ENCODE measurements at regions not wholly inside any gene's neighbourhood (a gene's known extent, or its start where the extent isn't known, plus 50 kb on each side); places are given as distances from the start of the nearest gene placed in this dataset.
A peak's percentile ranks its signal among the peaks of the same experiment; 100 is the strongest.

GRCh38 chr3:84073664-84074063 lies 885.1 kb upstream of the CADM2 start:
- H3K27me3 ChIP-seq (replicated peaks; ENCODE audit: insufficient read depth, low read length), result no peaks in the 10 kb centered on the region
- no peak overlapping the region for H2AFZ ChIP-seq (ENCODE audit: low read length)
- H3K36me3 ChIP-seq (replicated peaks; ENCODE audit: insufficient read depth, low read length), result no peaks in the 10 kb centered on the region
- no peak overlapping the region for H3K9ac ChIP-seq (ENCODE audit: low read length)
- H3F3A ChIP-seq (ENCODE audit: insufficient read depth, low read length), result no peaks in the 10 kb centered on the region
- no peak for TF ChIP-seq EZH2phosphoT487 (IDR thresholded peaks at IDR 0.05; ENCODE audit: low read length)
- no peak for TF ChIP-seq EZH2 (optimal IDR thresholded peaks at IDR 0.05; ENCODE audit: low read depth, low read length)
- TF ChIP-seq, protein P1, sequence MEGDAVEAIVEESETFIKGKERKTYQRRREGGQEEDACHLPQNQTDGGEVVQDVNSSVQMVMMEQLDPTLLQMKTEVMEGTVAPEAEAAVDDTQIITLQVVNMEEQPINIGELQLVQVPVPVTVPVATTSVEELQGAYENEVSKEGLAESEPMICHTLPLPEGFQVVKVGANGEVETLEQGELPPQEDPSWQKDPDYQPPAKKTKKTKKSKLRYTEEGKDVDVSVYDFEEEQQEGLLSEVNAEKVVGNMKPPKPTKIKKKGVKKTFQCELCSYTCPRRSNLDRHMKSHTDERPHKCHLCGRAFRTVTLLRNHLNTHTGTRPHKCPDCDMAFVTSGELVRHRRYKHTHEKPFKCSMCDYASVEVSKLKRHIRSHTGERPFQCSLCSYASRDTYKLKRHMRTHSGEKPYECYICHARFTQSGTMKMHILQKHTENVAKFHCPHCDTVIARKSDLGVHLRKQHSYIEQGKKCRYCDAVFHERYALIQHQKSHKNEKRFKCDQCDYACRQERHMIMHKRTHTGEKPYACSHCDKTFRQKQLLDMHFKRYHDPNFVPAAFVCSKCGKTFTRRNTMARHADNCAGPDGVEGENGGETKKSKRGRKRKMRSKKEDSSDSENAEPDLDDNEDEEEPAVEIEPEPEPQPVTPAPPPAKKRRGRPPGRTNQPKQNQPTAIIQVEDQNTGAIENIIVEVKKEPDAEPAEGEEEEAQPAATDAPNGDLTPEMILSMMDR (IDR thresholded peaks at IDR 0.05; ENCODE audit: low read length), result no peak
- DNase-seq, result no peak
- H3K9me3 ChIP-seq (replicated peaks; ENCODE audit: insufficient read depth, low read length), result no peaks in the 10 kb centered on the region
- H3K9me2 ChIP-seq (replicated peaks; ENCODE audit: insufficient read depth, low read length), result no peaks in the 10 kb centered on the region
- no peaks in the 10 kb centered on the region for H4K20me1 ChIP-seq (ENCODE audit: insufficient read depth, low read length)
- H3K27ac ChIP-seq (ENCODE audit: low read length), result no peak overlapping the region
- no peak overlapping the region for H3K4me3 ChIP-seq (ENCODE audit: low read length)
- no peak overlapping the region for H3K4me2 ChIP-seq (ENCODE audit: low read depth, low read length)
- no peaks in the 10 kb centered on the region for H3K79me2 ChIP-seq (ENCODE audit: low read length)
- no peaks in the 10 kb centered on the region for H3K4me1 ChIP-seq (ENCODE audit: low read length)

DNA sequence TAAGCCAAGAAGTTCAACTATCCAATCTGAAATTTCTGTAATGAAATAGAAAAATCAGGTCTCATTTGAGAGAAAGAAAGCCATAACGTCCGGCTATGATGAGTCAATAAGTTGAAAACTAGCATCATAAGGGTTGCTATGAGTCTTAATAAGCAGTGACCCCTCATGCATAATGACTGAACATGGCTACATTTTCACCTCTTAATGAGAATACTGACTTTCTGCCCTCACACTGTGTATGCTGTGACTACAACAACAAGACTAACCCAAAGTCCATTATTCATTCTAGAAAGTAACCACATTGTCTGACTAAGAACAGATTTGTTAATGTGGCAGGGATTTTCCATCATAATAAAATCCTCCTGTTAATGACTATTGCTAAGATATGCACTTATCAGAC lies 884.0 kb upstream of the CADM2 start:
- no peak for DNase-seq
- TF ChIP-seq EZH2phosphoT487 (IDR thresholded peaks at IDR 0.05; ENCODE audit: low read length), result no peak
- TF ChIP-seq, protein P1 (IDR thresholded peaks at IDR 0.05; ENCODE audit: low read length), result no peak
- no peak for TF ChIP-seq EZH2 (optimal IDR thresholded peaks at IDR 0.05; ENCODE audit: low read depth, low read length)
- Histone ChIP-seq H3K4me3 (ENCODE audit: low read length) (no peak overlapping the region), H3F3A (ENCODE audit: insufficient read depth, low read length) (no peaks in the 10 kb centered on the region), H3K36me3 (replicated peaks; ENCODE audit: insufficient read depth, low read length) (no peaks in the 10 kb centered on the region), H2AFZ (ENCODE audit: low read length) (no peak overlapping the region), H4K20me1 (ENCODE audit: insufficient read depth, low read length) (no peaks in the 10 kb centered on the region), H3K9me2 (replicated peaks; ENCODE audit: insufficient read depth, low read length) (no peaks in the 10 kb centered on the region), H3K79me2 (ENCODE audit: low read length) (no peaks in the 10 kb centered on the region), H3K27me3 (replicated peaks; ENCODE audit: insufficient read depth, low read length) (no peaks in the 10 kb centered on the region), H3K9ac (ENCODE audit: low read length) (no peak overlapping the region), H3K9me3 (replicated peaks; ENCODE audit: insufficient read depth, low read length) (no peaks in the 10 kb centered on the region), H3K4me1 (ENCODE audit: low read length) (no peaks in the 10 kb centered on the region), H3K4me2 (ENCODE audit: low read depth, low read length) (no peak overlapping the region), H3K27ac (ENCODE audit: low read length) (no peak overlapping the region)

DNA sequence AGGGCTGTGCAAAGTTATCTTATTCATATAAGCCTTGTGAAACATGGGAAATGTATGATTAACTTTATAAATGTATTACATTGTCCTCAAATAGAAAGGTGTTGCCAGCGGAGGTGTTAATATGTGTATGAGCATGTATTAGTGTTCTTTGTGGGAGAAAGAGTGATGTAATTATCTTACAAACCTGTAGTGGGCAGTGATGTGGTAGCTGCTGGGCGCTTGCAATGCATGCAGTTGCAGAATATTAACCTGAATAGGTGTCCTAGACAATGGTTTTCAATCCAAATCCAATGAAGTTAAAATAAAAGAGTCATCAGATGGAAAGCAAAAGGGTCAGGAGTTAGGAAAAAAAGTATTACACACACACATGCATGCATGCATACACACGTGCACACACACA lies 881.3 kb upstream of the CADM2 start:
- Histone ChIP-seq H3K9me2 (replicated peaks; ENCODE audit: insufficient read depth, low read length) (no peaks in the 10 kb centered on the region), H3K9ac (ENCODE audit: low read length) (no peak overlapping the region), H3K27me3 (replicated peaks; ENCODE audit: insufficient read depth, low read length) (no peaks in the 10 kb centered on the region), H2AFZ (ENCODE audit: low read length) (no peak overlapping the region), H4K20me1 (ENCODE audit: insufficient read depth, low read length) (no peaks in the 10 kb centered on the region), H3K9me3 (replicated peaks; ENCODE audit: insufficient read depth, low read length) (no peaks in the 10 kb centered on the region), H3K36me3 (replicated peaks; ENCODE audit: insufficient read depth, low read length) (no peaks in the 10 kb centered on the region), H3K27ac (ENCODE audit: low read length) (no peak overlapping the region), H3F3A (ENCODE audit: insufficient read depth, low read length) (no peaks in the 10 kb centered on the region), H3K4me2 (ENCODE audit: low read depth, low read length) (no peak overlapping the region), H3K79me2 (ENCODE audit: low read length) (no peaks in the 10 kb centered on the region), H3K4me3 (ENCODE audit: low read length) (no peak overlapping the region), H3K4me1 (ENCODE audit: low read length) (no peaks in the 10 kb centered on the region)
- DNase-seq, result no peak
- TF ChIP-seq EZH2 (optimal IDR thresholded peaks at IDR 0.05; ENCODE audit: low read depth, low read length), result no peak
- TF ChIP-seq EZH2phosphoT487 (IDR thresholded peaks at IDR 0.05; ENCODE audit: low read length), result no peak
- TF ChIP-seq, protein P1 (IDR thresholded peaks at IDR 0.05; ENCODE audit: low read length), result peak; percentile 31
